WTC11 (cell line): ENCODE measurements at regions not wholly inside any gene's neighbourhood (a gene's known extent, or its start where the extent isn't known, plus 50 kb on each side); places are given as distances from the start of the nearest gene placed in this dataset.

Source experiments
- ATAC-seq: fragments of 200-7000 bp; cut with Tn5 transposase; 2 replicates; pipeline ENCODE4 v1.10.0; 2021; ENCODE audit warnings: mild to moderate bottlenecking, moderate library complexity
- CTCF ChIA-PET: fragments of 300-600 bp; sonication (Branson Sonifier 250); formaldehyde crosslinking; loops from one replicate; lab custom pipeline; 2021; ENCODE audit warnings: antibody characterized with exemption; lab: Charles Lee
- POLR2A ChIA-PET: fragments of 350-600 bp; sonication (Branson Sonifier 250); formaldehyde crosslinking; loops from one replicate; lab custom pipeline; 2021; ENCODE audit warnings: antibody characterized with exemption; lab: Charles Lee
- DNase-seq: peaks from one replicate; pipeline ENCODE4 v3.0.0; 2021; ENCODE audit warnings: low spot score
- H3K27ac Mint-ChIP-seq: 2 replicates; pipeline ENCODE4 v1.8.0; 2021; ENCODE audit warnings: mixed read lengths
- H3K27me3 Mint-ChIP-seq: 2 replicates; pipeline ENCODE4 v1.8.0; 2021; ENCODE audit warnings: low read depth, mild to moderate bottlenecking, moderate library complexity, mixed read lengths
- H3K36me3 Mint-ChIP-seq: 2 replicates; pipeline ENCODE4 v1.8.0; 2021; ENCODE audit warnings: mixed read lengths
- H3K4me1 Mint-ChIP-seq: 2 replicates; pipeline ENCODE4 v1.8.0; 2022; ENCODE audit warnings: mixed read lengths
- H3K4me3 Mint-ChIP-seq: 2 replicates; pipeline ENCODE4 v1.8.0; 2021; ENCODE audit warnings: mild to moderate bottlenecking, moderate library complexity, mixed read lengths
- H3K9me3 Mint-ChIP-seq: 2 replicates; pipeline ENCODE4 v1.8.0; 2021; ENCODE audit warnings: mixed read lengths
- ARID4B ChIP-seq: sonication (generic); formaldehyde crosslinking; IDR thresholded peaks from 2 replicates; pipeline ENCODE4 v1.8.0; 2023; ENCODE audit warnings: missing genetic modification reagents, mild to moderate bottlenecking, borderline replicate concordance
- CREM ChIP-seq: sonication (generic); formaldehyde crosslinking; IDR thresholded peaks from 2 replicates; pipeline ENCODE4 v1.8.1; 2022; ENCODE audit warnings: mild to moderate bottlenecking, missing genetic modification reagents, moderate library complexity
- EMX1 ChIP-seq: fragments of 250-450 bp; sonication (Bioruptor Pico); IDR thresholded peaks from 2 replicates; pipeline ENCODE4 v1.8.0; 2021; ENCODE audit warnings: mild to moderate bottlenecking
- FOXK1 ChIP-seq: sonication (generic); formaldehyde crosslinking; IDR thresholded peaks from 2 replicates; pipeline ENCODE4 v1.8.0; 2022; ENCODE audit warnings: mild to moderate bottlenecking, moderate library complexity, missing genetic modification reagents
- GABPB1 ChIP-seq: sonication (generic); formaldehyde crosslinking; IDR thresholded peaks from 2 replicates; pipeline ENCODE4 v1.8.1; 2023; ENCODE audit warnings: mild to moderate bottlenecking, missing genetic modification reagents
- HMGXB4 ChIP-seq: sonication (generic); formaldehyde crosslinking; IDR thresholded peaks from 2 replicates; pipeline ENCODE4 v1.8.1; 2023; ENCODE audit warnings: mild to moderate bottlenecking, moderate library complexity, missing genetic modification reagents
- IRF2 ChIP-seq: sonication (generic); formaldehyde crosslinking; IDR thresholded peaks from 2 replicates; pipeline ENCODE4 v1.8.0; 2022; ENCODE audit warnings: low read depth, missing genetic modification reagents, borderline replicate concordance
- JUN ChIP-seq: sonication (generic); formaldehyde crosslinking; IDR thresholded peaks from 2 replicates; pipeline ENCODE4 v1.8.0; 2023; ENCODE audit warnings: mild to moderate bottlenecking, missing genetic modification reagents
- MYBL2 ChIP-seq: sonication (generic); formaldehyde crosslinking; IDR thresholded peaks from 2 replicates; pipeline ENCODE4 v1.8.1; 2023; ENCODE audit warnings: mild to moderate bottlenecking, moderate library complexity, missing genetic modification reagents
- NFE2L1 ChIP-seq: sonication (generic); formaldehyde crosslinking; IDR thresholded peaks from 2 replicates; pipeline ENCODE4 v1.8.1; 2023; ENCODE audit warnings: missing genetic modification reagents
- RELA ChIP-seq: sonication (generic); formaldehyde crosslinking; IDR thresholded peaks from 2 replicates; pipeline ENCODE4 v1.8.1; 2022; ENCODE audit warnings: missing genetic modification reagents, mild to moderate bottlenecking, borderline replicate concordance
- RORB ChIP-seq: fragments of 250-450 bp; sonication (Bioruptor Pico); IDR thresholded peaks from 2 replicates; pipeline ENCODE4 v1.9.0; 2021; ENCODE audit warnings: mild to moderate bottlenecking
- TEAD1 ChIP-seq: sonication (generic); formaldehyde crosslinking; IDR thresholded peaks from 2 replicates; pipeline ENCODE4 v1.8.0; 2022; ENCODE audit warnings: mild to moderate bottlenecking, missing genetic modification reagents
- ZNF512 ChIP-seq: sonication (generic); formaldehyde crosslinking; IDR thresholded peaks from 2 replicates; pipeline ENCODE4 v1.8.1; 2022; ENCODE audit warnings: missing genetic modification reagents, borderline replicate concordance
- ZNF532 ChIP-seq: fragments of 250-450 bp; sonication (Bioruptor Pico); IDR thresholded peaks from 2 replicates; pipeline ENCODE4 v1.9.0; 2021; ENCODE audit warnings: mild to moderate bottlenecking, borderline replicate concordance
- TF ChIP-seq, protein P1 (sequence below): sonication (generic); formaldehyde crosslinking; IDR thresholded peaks from 2 replicates; pipeline ENCODE4 v1.8.0; 2022; ENCODE audit warnings: mild to moderate bottlenecking, missing genetic modification reagents
- TF ChIP-seq, protein P2 (sequence below): fragments of 250-450 bp; sonication (Bioruptor Pico); IDR thresholded peaks from 2 replicates; pipeline ENCODE4 v1.9.0; 2021; ENCODE audit warnings: moderate library complexity, mild to moderate bottlenecking, inconsistent platforms, borderline replicate concordance
- TF ChIP-seq, protein P3 (sequence below): fragments of 200-600 bp; IDR thresholded peaks from 2 replicates; pipeline ENCODE4 v1.8.0; 2022; ENCODE audit warnings: antibody characterized with exemption
- TF ChIP-seq, protein P4 (sequence below): sonication (generic); formaldehyde crosslinking; IDR thresholded peaks from 2 replicates; pipeline ENCODE4 v1.8.1; 2022; ENCODE audit warnings: mild to moderate bottlenecking, moderate library complexity, missing genetic modification reagents

DNA sequence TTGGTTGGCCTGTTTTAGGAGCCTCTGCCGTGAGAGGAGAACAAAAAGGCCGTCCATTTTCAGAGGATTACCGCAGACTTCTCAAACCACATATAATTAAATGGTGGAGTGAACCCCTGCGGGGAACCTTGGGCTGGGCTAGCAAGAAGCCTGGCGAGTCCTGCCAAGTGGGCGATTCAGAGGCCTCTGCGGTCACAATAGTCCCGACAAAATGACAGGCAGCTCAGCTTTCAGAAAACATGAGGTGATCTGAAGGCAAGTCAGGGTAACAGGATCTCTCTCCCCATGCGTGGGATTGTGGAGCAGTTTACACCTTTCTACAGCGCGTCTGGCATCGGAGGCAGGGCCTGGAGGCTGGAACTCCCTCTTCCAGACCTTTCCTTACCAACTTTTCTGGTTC lies 134.8 kb downstream of the ASB7 start (continued):
- no peak for TF ChIP-seq MYBL2 (CRISPR knock-in tag)
- TF ChIP-seq JUN (CRISPR knock-in tag), result no peak
- no peak for TF ChIP-seq FOXK1 (CRISPR knock-in tag)
- TF ChIP-seq, protein P1, sequence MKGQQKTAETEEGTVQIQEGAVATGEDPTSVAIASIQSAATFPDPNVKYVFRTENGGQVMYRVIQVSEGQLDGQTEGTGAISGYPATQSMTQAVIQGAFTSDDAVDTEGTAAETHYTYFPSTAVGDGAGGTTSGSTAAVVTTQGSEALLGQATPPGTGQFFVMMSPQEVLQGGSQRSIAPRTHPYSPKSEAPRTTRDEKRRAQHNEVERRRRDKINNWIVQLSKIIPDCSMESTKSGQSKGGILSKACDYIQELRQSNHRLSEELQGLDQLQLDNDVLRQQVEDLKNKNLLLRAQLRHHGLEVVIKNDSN, result no peak
- TF ChIP-seq, protein P2, sequence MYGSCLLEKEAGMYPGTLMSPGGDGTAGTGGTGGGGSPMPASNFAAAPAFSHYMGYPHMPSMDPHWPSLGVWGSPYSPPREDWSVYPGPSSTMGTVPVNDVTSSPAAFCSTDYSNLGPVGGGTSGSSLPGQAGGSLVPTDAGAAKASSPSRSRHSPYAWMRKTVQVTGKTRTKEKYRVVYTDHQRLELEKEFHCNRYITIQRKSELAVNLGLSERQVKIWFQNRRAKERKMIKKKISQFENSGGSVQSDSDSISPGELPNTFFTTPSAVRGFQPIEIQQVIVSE (CRISPR knock-in tag), result no peak
- no peak for TF ChIP-seq ZNF512 (CRISPR knock-in tag)
- TF ChIP-seq, protein P3, sequence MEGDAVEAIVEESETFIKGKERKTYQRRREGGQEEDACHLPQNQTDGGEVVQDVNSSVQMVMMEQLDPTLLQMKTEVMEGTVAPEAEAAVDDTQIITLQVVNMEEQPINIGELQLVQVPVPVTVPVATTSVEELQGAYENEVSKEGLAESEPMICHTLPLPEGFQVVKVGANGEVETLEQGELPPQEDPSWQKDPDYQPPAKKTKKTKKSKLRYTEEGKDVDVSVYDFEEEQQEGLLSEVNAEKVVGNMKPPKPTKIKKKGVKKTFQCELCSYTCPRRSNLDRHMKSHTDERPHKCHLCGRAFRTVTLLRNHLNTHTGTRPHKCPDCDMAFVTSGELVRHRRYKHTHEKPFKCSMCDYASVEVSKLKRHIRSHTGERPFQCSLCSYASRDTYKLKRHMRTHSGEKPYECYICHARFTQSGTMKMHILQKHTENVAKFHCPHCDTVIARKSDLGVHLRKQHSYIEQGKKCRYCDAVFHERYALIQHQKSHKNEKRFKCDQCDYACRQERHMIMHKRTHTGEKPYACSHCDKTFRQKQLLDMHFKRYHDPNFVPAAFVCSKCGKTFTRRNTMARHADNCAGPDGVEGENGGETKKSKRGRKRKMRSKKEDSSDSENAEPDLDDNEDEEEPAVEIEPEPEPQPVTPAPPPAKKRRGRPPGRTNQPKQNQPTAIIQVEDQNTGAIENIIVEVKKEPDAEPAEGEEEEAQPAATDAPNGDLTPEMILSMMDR, result no peak
- no peak for TF ChIP-seq GABPB1

- POLR2A ChIA-PET, result interaction anchor here (0.7 kb wide), 1 partner anchor 11 kb away, joined by 3 read pairs; no protein-coding TSS in a partner anchor
- H3K9me3 Mint-ChIP-seq, result peaks cover 6% of the 10 kb centered on the region; the same call in 1 of the 2 replicates
- DNase-seq (no peak), ATAC-seq (no peak)
- no peaks in the 10 kb centered on the region for H3K36me3 Mint-ChIP-seq
- CTCF ChIA-PET, result interaction anchor here (3.5 kb wide), 1 partner anchor 134 kb away, joined by 34 read pairs; no protein-coding TSS in a partner anchor
- no peaks in the 10 kb centered on the region; the same call in 1 of the 2 replicates for H3K27me3 Mint-ChIP-seq
- H3K4me3 Mint-ChIP-seq, result no peak overlapping the region
- H3K4me1 Mint-ChIP-seq, result no peaks in the 10 kb centered on the region
- no peak overlapping the region for H3K27ac Mint-ChIP-seq
- TF ChIP-seq, protein P4, sequence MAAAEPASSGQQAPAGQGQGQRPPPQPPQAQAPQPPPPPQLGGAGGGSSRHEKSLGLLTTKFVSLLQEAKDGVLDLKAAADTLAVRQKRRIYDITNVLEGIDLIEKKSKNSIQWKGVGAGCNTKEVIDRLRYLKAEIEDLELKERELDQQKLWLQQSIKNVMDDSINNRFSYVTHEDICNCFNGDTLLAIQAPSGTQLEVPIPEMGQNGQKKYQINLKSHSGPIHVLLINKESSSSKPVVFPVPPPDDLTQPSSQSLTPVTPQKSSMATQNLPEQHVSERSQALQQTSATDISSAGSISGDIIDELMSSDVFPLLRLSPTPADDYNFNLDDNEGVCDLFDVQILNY (CRISPR knock-in tag), result no peak
- TF ChIP-seq CREM (CRISPR knock-in tag), result no peak
- no peak for TF ChIP-seq NFE2L1 (CRISPR knock-in tag)
- TF ChIP-seq HMGXB4 (CRISPR knock-in tag), result no peak
- TF ChIP-seq, protein P2 (CRISPR knock-in tag), result no peak
- no peak for TF ChIP-seq EMX1 (CRISPR knock-in tag)
- TF ChIP-seq IRF2 (CRISPR knock-in tag), result no peak
- TF ChIP-seq RORB (CRISPR knock-in tag), result no peak
- no peak for TF ChIP-seq TEAD1 (CRISPR knock-in tag)
- TF ChIP-seq GABPB1, result no peak
- TF ChIP-seq ARID4B (CRISPR knock-in tag), result no peak
- TF ChIP-seq RELA (CRISPR knock-in tag), result no peak
- no peak for TF ChIP-seq ZNF532 (CRISPR knock-in tag)
These were observed 136.2 kb downstream of the ASB7 start for GRCh38 chr15:100738614-100739013.
